GM12878 (cell line): ENCODE measurements at regions not wholly inside any gene's neighbourhood (a gene's known extent, or its start where the extent isn't known, plus 50 kb on each side); places are given as distances from the start of the nearest gene placed in this dataset.

ENCODE experiments used
- ATAC-seq: fragments of 200-7000 bp; cut with Tn5 transposase; 3 replicates; pipeline ENCODE4 v1.9.1; 2020; ENCODE audit warnings: mild to moderate bottlenecking, moderate library complexity
- BruUV-seq: library from RNA; stranded (reverse); fragments of 400-500 nt; replicated peaks from 2 replicates; lab custom pipeline; 2021; lab: Mats Ljungman, UMichigan
- CTCF ChIA-PET: fragments of 300-600 bp; sonication (Branson Sonifier 250); formaldehyde crosslinking; extraction: SDS; loops from one replicate; lab custom pipeline; 2021; ENCODE audit warnings: inconsistent platforms; lab: Yijun Ruan, JAX
- POLR2A ChIA-PET: fragments of 350-600 bp; formaldehyde crosslinking; extraction: SDS; loops from one replicate; lab custom pipeline; 2021; ENCODE audit warnings: inconsistent platforms; lab: Charles Lee
- RAD21 ChIA-PET: fragments of 300-600 bp; sonication (Branson Sonifier 250); formaldehyde crosslinking; loops from one replicate; lab custom pipeline; 2023; ENCODE audit warnings: antibody characterized with exemption; ENCODE audit not compliant: unreplicated experiment; lab: Charles Lee
- SMC1A ChIA-PET: fragments of 300-600 bp; sonication (Branson Sonifier 250); formaldehyde crosslinking; loops from one replicate; lab custom pipeline; 2023; ENCODE audit not compliant: unreplicated experiment, uncharacterized antibody; lab: Charles Lee
- DNase-seq: peaks from one replicate; pipeline ENCODE4 v3.0.0-alpha.2; 2011; ENCODE audit warnings: low read depth, low spot score
- FAIRE-seq: peaks from 3 replicates; lab custom pipeline; 2011; peaks lifted over from hg19 to GRCh38; lab: Jason Lieb, UNC
- H2AFZ ChIP-seq: 2 replicates; pipeline ENCODE4 v1.6.0; 2011; ENCODE audit warnings: low read depth, low read length, control low read depth; ENCODE audit not compliant: control insufficient read depth
- H3K27ac ChIP-seq: 2 replicates; pipeline ENCODE4 v1.5.1; 2011; ENCODE audit warnings: control low read depth; ENCODE audit not compliant: control insufficient read depth, insufficient read depth
- H3K27me3 ChIP-seq, 2 experiments: replicated peaks in 1 of 2; 2 replicates each; pipeline versions ENCODE4 v1.6.0 to v1.6.1; 2011; ENCODE audit warnings: low read length in 1 of 2; ENCODE audit not compliant: control insufficient read depth in 2 of 2, insufficient read depth in 2 of 2
- H3K36me3 ChIP-seq, 2 experiments: 2 replicates each; pipeline ENCODE4 v1.5.1; 2011; ENCODE audit warnings: low read length in 1 of 2; ENCODE audit not compliant: control insufficient read depth in 2 of 2, insufficient read depth in 2 of 2
- H3K4me1 ChIP-seq: 2 replicates; pipeline ENCODE4 v1.6.1; 2011; ENCODE audit warnings: mild to moderate bottlenecking, low read length, moderate library complexity, mixed read lengths; ENCODE audit not compliant: control insufficient read depth, insufficient read depth
- H3K4me2 ChIP-seq: 2 replicates; pipeline ENCODE4 v1.6.0; 2011; ENCODE audit warnings: control low read depth; ENCODE audit not compliant: control insufficient read depth, insufficient read depth
- H3K4me3 ChIP-seq: fragments of 200-600 bp; sonication (generic); 2 replicates; pipeline ENCODE4 v1.5.1; 2016
- H3K79me2 ChIP-seq: 2 replicates; pipeline ENCODE4 v1.6.0; 2011; ENCODE audit warnings: low read length; ENCODE audit not compliant: control insufficient read depth, insufficient read depth
- H3K9ac ChIP-seq: 2 replicates; pipeline ENCODE4 v1.8.0; 2011; ENCODE audit warnings: low read length, control low read depth, mixed read lengths; ENCODE audit not compliant: control insufficient read depth, insufficient read depth
- H3K9me3 ChIP-seq: replicated peaks from 3 replicates; pipeline ENCODE4 v1.5.1; 2011; ENCODE audit warnings: mild to moderate bottlenecking, low read length; ENCODE audit not compliant: control insufficient read depth, insufficient read depth
- H4K20me1 ChIP-seq: 2 replicates; pipeline ENCODE4 v1.6.0; 2011; ENCODE audit not compliant: control insufficient read depth, insufficient read depth
- ETV6 ChIP-seq, 2 experiments: fragments of 450-650 bp in 1 of 2; IDR thresholded peaks in 1 of 2; conservative IDR thresholded peaks in 1 of 2; 2 replicates each; pipeline ENCODE4 v1.6.1; 2014; ENCODE audit warnings: antibody characterized with exemption in 1 of 2, borderline replicate concordance in 1 of 2, low read depth in 1 of 2, mild to moderate bottlenecking in 1 of 2, moderate library complexity in 1 of 2
- KDM1A ChIP-seq: fragments of 200-600 bp; sonication (generic); IDR thresholded peaks from 2 replicates; pipeline ENCODE4 v1.6.1; 2016; ENCODE audit warnings: borderline replicate concordance
- MLLT1 ChIP-seq: fragments of 450-650 bp; IDR thresholded peaks from 2 replicates; pipeline ENCODE4 v1.6.1; 2016; ENCODE audit warnings: mild to moderate bottlenecking
- POU2F2 ChIP-seq: IDR thresholded peaks from 3 replicates; pipeline ENCODE4 v1.6.1; 2011; ENCODE audit warnings: low read depth, mild to moderate bottlenecking, low read length, borderline replicate concordance
- RUNX3 ChIP-seq: IDR thresholded peaks from 2 replicates; pipeline ENCODE4 v1.6.1; 2012; ENCODE audit warnings: low read length, inconsistent platforms
- STAT3 ChIP-seq: IDR thresholded peaks from 2 replicates; pipeline ENCODE4 v1.6.1; 2011; ENCODE audit warnings: low read depth, low read length, improper control_type of control experiment
- WGBS: methylation state at CpG from one replicate; pipeline ENCODE4 v1.1.6; 2016; ENCODE audit warnings: low lambda C conversion rate; ENCODE audit not compliant: insufficient replicate concordance, insufficient coverage; ENCODE audit errors: missing lambda C conversion rate; 5-methylcytosine and 5-hydroxymethylcytosine counted together
- in situ Hi-C: fragments of 300-500 bp; cut with MboI; formaldehyde crosslinking; loops from 9 replicates; pipeline ENCODE4 v1.14.3; 2018; ENCODE audit warnings: mixed read lengths
- intact Hi-C: fragments of 100-400 bp; cut with micrococcal nuclease; formaldehyde crosslinking; loops from one replicate; pipeline ENCODE4 v1.14.2; 2022; ENCODE audit not compliant: unreplicated experiment

- ChIA-PET POLR2A (interaction anchor here (1.1 to 1.3 kb wide), 2 partner anchors 26 to 34 kb away, joined by 3 to 4 read pairs; no protein-coding TSS in a partner anchor), RAD21 (interaction anchor here (1.2 to 5.5 kb wide), 3 partner anchors 22 to 33 kb away, joined by 3 to 49 read pairs (median 4); no protein-coding TSS in a partner anchor), CTCF (interaction anchor here (1.0 to 3.4 kb wide), 2 partner anchors 9 to 27 kb away, joined by 3 to 12 read pairs; no protein-coding TSS in a partner anchor), SMC1A (interaction anchor here (0.9 to 10.3 kb wide), 6 partner anchors 9 to 40 kb away, joined by 3 to 90 read pairs (median 24); no protein-coding TSS in a partner anchor)
- Histone ChIP-seq H3K27ac (peak overlapping the region; percentile 40), H3K36me3 (no peaks in the 10 kb centered on the region), H3K4me1 (peaks cover 47% of the 10 kb centered on the region), H3K9ac (no peak overlapping the region), H3K9me3 (no peaks in the 10 kb centered on the region), H4K20me1 (no peaks in the 10 kb centered on the region), H3K79me2 (no peaks in the 10 kb centered on the region), H3K27me3 (no peaks in the 10 kb centered on the region), H3K4me3 (no peak overlapping the region), H3K4me2 (no peak overlapping the region), H2AFZ (no peak overlapping the region; the same call in 1 of the 2 replicates)
- intact Hi-C loops: no loop called here
- BruUV-seq: no TSS peak
- TF ChIP-seq KDM1A (no peak), MLLT1 (peak; percentile 58), POU2F2 (no peak), STAT3 (no peak), ETV6 (conservative IDR thresholded peaks at IDR 0.05 in 1 of 2, IDR thresholded peaks at IDR 0.05 in 1 of 2; ENCODE audit: borderline replicate concordance in 1 of 2, low read depth in 1 of 2) (no peak), RUNX3 (0 out of 2 replicates have a peak, but pooled peaks have one; percentile 3)
- ATAC-seq (no peak), DNase-seq (no peak), FAIRE-seq (no peak)
- in situ Hi-C loops: no loop called here
- 83% methylated on average over 17 of the region's 17 CpGs for WGBS
These were observed 82.6 kb downstream of the TOMM20 start for GRCh38 chr1:235045921-235046601.
